ENCODE measurements at regions not wholly inside any gene's neighbourhood (a gene's known extent, or its start where the extent isn't known, plus 50 kb on each side); places are given as distances from the start of the nearest gene placed in this dataset.

DNA sequence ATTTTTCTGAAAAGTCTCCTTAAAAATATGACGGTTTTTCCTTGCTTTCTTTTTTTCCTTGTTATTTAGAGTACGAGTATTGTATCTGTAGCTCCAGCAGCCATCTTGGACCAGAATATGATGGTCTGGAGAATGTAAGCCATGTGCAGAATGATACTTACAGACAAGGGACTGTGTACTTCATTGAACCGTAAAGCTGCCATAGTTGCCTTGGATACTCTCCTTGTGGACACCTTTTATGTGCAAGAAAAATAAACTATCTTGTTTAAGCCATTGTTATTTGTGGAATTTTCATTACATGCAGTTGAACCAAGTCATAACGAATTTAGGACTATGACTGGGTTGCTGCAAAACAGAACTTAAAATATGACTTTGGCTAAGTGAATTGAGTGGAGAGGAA lies 485.8 kb upstream of the CITED2 start:
- TF ChIP-seq, protein P1, sequence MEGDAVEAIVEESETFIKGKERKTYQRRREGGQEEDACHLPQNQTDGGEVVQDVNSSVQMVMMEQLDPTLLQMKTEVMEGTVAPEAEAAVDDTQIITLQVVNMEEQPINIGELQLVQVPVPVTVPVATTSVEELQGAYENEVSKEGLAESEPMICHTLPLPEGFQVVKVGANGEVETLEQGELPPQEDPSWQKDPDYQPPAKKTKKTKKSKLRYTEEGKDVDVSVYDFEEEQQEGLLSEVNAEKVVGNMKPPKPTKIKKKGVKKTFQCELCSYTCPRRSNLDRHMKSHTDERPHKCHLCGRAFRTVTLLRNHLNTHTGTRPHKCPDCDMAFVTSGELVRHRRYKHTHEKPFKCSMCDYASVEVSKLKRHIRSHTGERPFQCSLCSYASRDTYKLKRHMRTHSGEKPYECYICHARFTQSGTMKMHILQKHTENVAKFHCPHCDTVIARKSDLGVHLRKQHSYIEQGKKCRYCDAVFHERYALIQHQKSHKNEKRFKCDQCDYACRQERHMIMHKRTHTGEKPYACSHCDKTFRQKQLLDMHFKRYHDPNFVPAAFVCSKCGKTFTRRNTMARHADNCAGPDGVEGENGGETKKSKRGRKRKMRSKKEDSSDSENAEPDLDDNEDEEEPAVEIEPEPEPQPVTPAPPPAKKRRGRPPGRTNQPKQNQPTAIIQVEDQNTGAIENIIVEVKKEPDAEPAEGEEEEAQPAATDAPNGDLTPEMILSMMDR (IDR thresholded peaks at IDR 0.05; ENCODE audit: poor library complexity, severe bottlenecking) = no peak
- TF ChIP-seq, protein P2, sequence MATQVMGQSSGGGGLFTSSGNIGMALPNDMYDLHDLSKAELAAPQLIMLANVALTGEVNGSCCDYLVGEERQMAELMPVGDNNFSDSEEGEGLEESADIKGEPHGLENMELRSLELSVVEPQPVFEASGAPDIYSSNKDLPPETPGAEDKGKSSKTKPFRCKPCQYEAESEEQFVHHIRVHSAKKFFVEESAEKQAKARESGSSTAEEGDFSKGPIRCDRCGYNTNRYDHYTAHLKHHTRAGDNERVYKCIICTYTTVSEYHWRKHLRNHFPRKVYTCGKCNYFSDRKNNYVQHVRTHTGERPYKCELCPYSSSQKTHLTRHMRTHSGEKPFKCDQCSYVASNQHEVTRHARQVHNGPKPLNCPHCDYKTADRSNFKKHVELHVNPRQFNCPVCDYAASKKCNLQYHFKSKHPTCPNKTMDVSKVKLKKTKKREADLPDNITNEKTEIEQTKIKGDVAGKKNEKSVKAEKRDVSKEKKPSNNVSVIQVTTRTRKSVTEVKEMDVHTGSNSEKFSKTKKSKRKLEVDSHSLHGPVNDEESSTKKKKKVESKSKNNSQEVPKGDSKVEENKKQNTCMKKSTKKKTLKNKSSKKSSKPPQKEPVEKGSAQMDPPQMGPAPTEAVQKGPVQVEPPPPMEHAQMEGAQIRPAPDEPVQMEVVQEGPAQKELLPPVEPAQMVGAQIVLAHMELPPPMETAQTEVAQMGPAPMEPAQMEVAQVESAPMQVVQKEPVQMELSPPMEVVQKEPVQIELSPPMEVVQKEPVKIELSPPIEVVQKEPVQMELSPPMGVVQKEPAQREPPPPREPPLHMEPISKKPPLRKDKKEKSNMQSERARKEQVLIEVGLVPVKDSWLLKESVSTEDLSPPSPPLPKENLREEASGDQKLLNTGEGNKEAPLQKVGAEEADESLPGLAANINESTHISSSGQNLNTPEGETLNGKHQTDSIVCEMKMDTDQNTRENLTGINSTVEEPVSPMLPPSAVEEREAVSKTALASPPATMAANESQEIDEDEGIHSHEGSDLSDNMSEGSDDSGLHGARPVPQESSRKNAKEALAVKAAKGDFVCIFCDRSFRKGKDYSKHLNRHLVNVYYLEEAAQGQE (IDR thresholded peaks at IDR 0.05; ENCODE audit: borderline replicate concordance) = no peak
- TF ChIP-seq EZH2 (IDR thresholded peaks at IDR 0.05; ENCODE audit: borderline replicate concordance, insufficient read depth, low read length, poor library complexity, severe bottlenecking) = no peak

Measured in neural cell (in vitro differentiated cells).